ENCODE measurements at regions not wholly inside any gene's neighbourhood (a gene's known extent, or its start where the extent isn't known, plus 50 kb on each side); places are given as distances from the start of the nearest gene placed in this dataset.

DNA sequence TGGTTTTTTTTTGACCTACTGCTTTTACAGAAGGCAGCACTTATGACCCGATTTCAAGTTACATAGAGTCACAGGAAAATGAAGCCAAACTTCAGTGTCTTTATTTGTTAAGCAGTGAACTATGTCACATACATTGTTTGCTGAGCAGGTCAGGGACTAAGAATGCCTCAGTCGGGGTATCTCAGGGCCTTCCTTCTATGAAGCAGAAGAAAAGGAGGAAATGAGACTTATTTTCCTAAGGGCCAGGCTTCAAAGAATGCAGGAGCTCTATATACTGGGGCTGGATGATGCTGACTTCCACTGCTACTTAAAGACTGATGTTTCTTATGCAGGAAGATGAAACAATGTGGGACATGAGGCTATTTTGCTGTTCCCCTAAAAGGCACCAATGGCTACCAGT, 558.4 kb upstream of the IGFBP7 start:
- TF ChIP-seq CTCF (conservative IDR thresholded peaks at IDR 0.05; ENCODE audit: low read depth, low read length): no peak
- no peak for TF ChIP-seq EZH2 (IDR thresholded peaks at IDR 0.05; ENCODE audit: low read length, unreplicated experiment)
- TF ChIP-seq EZH2phosphoT487 (IDR thresholded peaks at IDR 0.05; ENCODE audit: borderline replicate concordance, low read length): no peak

Data from PC-3 (cell line).